GM12878 (cell line): ENCODE measurements at regions not wholly inside any gene's neighbourhood (a gene's known extent, or its start where the extent isn't known, plus 50 kb on each side); places are given as distances from the start of the nearest gene placed in this dataset.

Experiments used
- BACH1 ChIP-seq: fragments of 450-650 bp; IDR thresholded peaks from 2 replicates; pipeline ENCODE4 v1.6.1; 2017; ENCODE audit warnings: mild to moderate bottlenecking, borderline replicate concordance
- DPF2 ChIP-seq: fragments of 450-650 bp; IDR thresholded peaks from 2 replicates; pipeline ENCODE4 v1.6.1; 2017; ENCODE audit warnings: mild to moderate bottlenecking
- EP300 ChIP-seq, 2 experiments: fragments of 150-350 bp in 1 of 2; IDR thresholded peaks; 2 replicates each; pipeline ENCODE4 v1.6.1; 2011 to 2012; ENCODE audit warnings: low read depth in 2 of 2, low read length in 2 of 2, borderline replicate concordance in 1 of 2, improper control_type of control experiment in 1 of 2, inconsistent platforms in 1 of 2; ENCODE audit not compliant: control insufficient read depth in 1 of 2
- NFIC ChIP-seq: IDR thresholded peaks from 2 replicates; pipeline ENCODE4 v1.6.1; 2012; ENCODE audit warnings: low read depth, mild to moderate bottlenecking, inconsistent platforms, low read length, moderate library complexity
- POLR2A ChIP-seq: IDR thresholded peaks from 2 replicates; pipeline ENCODE4 v1.6.1; 2011; ENCODE audit warnings: low read depth, mild to moderate bottlenecking, low read length
- POLR2AphosphoS5 ChIP-seq: IDR thresholded peaks from 2 replicates; pipeline ENCODE4 v1.6.1; 2011; ENCODE audit warnings: mild to moderate bottlenecking, low read length, inconsistent platforms
- RBBP5 ChIP-seq: fragments of 200-600 bp; sonication (generic); conservative IDR thresholded peaks from 2 replicates; pipeline ENCODE4 v1.6.1; 2016
- SREBF1 ChIP-seq: IDR thresholded peaks from 2 replicates; pipeline ENCODE4 v1.6.1; 2012; ENCODE audit warnings: mild to moderate bottlenecking, low read length
- TF ChIP-seq, protein P1 (sequence below): IDR thresholded peaks from 2 replicates; pipeline ENCODE4 v1.6.1; 2012; ENCODE audit warnings: low read depth, low read length, improper control_type of control experiment
- TF ChIP-seq, protein P2 (sequence below), 3 experiments: IDR thresholded peaks in 2 of 3; conservative IDR thresholded peaks in 1 of 3; 2 replicates each; pipeline ENCODE4 v1.5.1; 2011; ENCODE audit warnings: low read depth in 3 of 3, low read length in 3 of 3, mild to moderate bottlenecking in 3 of 3, control low read depth in 2 of 3, moderate library complexity in 2 of 3, inconsistent platforms in 1 of 3, mixed read lengths in 1 of 3; ENCODE audit not compliant: control insufficient read depth in 2 of 3, insufficient read depth in 1 of 3; ENCODE audit errors: extremely low read depth in 1 of 3
- TF ChIP-seq, protein P3 (sequence below): fragments of 450-650 bp; IDR thresholded peaks from 2 replicates; pipeline ENCODE4 v1.6.1; 2017; ENCODE audit warnings: antibody characterized with exemption, mild to moderate bottlenecking, moderate library complexity
- TF ChIP-seq, protein P4 (sequence below): IDR thresholded peaks from 2 replicates; pipeline ENCODE4 v1.6.1; 2012; ENCODE audit warnings: low read depth, low read length, improper control_type of control experiment
- TF ChIP-seq, protein P5 (sequence below): IDR thresholded peaks from 2 replicates; pipeline ENCODE4 v1.6.1; 2011; ENCODE audit warnings: borderline replicate concordance, low read depth, mild to moderate bottlenecking, moderate library complexity, mixed read lengths, low read length; ENCODE audit not compliant: insufficient read depth; ENCODE audit errors: extremely low read length

DNA sequence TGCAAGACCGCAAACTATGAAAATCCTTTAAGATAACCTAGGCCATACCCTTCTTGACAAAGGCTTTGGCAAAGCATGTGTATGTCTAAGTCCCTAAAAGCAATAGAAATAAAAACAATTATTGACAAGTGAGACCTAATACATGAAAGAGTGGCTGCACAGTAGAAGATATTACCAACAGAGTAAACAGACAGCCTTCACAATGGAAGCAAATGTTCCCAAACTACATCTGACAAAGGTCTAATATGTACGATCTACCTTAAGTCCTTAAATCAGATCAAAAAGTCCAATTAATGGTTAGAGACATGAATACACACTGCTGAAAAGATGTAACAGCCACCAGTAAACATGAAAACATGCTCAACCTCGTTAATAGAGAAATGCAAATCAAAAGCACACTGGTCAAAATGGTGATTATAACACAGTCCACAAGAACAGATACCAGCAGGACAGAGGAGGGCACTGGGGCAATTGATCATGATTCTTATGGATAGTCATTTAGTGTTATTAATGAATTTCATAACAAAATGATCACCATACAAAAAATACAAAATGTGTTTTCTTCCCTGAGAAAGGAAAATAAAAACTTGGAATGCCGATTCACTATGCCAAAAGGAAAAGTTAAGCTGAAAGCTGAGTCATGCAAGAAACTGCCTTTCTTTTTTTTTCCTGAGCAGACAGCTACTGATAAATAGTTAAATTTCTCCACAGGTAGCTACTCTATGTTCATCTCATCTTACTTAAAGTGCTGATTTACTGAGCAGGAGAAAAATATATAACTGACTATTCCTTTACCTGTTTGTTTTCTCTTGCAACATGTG is 102.6 kb upstream of the VPREB1 start:
- no peak for TF ChIP-seq NFIC
- no peak for TF ChIP-seq RBBP5
- TF ChIP-seq, protein P1, sequence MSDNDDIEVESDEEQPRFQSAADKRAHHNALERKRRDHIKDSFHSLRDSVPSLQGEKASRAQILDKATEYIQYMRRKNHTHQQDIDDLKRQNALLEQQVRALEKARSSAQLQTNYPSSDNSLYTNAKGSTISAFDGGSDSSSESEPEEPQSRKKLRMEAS: no peak
- TF ChIP-seq, protein P2, sequence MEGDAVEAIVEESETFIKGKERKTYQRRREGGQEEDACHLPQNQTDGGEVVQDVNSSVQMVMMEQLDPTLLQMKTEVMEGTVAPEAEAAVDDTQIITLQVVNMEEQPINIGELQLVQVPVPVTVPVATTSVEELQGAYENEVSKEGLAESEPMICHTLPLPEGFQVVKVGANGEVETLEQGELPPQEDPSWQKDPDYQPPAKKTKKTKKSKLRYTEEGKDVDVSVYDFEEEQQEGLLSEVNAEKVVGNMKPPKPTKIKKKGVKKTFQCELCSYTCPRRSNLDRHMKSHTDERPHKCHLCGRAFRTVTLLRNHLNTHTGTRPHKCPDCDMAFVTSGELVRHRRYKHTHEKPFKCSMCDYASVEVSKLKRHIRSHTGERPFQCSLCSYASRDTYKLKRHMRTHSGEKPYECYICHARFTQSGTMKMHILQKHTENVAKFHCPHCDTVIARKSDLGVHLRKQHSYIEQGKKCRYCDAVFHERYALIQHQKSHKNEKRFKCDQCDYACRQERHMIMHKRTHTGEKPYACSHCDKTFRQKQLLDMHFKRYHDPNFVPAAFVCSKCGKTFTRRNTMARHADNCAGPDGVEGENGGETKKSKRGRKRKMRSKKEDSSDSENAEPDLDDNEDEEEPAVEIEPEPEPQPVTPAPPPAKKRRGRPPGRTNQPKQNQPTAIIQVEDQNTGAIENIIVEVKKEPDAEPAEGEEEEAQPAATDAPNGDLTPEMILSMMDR (IDR thresholded peaks at IDR 0.05 in 2 of 3, conservative IDR thresholded peaks at IDR 0.05 in 1 of 3; ENCODE audit: control insufficient read depth in 2 of 3, extremely low read depth in 1 of 3, insufficient read depth in 1 of 3, low read depth in 3 of 3, low read length in 3 of 3): no peak
- no peak for TF ChIP-seq POLR2AphosphoS5
- TF ChIP-seq BACH1: no peak
- no peak for TF ChIP-seq EP300 (IDR thresholded peaks at IDR 0.05; ENCODE audit: borderline replicate concordance in 1 of 2, control insufficient read depth in 1 of 2, low read depth in 2 of 2, low read length in 2 of 2)
- TF ChIP-seq DPF2: no peak
- TF ChIP-seq, protein P3, sequence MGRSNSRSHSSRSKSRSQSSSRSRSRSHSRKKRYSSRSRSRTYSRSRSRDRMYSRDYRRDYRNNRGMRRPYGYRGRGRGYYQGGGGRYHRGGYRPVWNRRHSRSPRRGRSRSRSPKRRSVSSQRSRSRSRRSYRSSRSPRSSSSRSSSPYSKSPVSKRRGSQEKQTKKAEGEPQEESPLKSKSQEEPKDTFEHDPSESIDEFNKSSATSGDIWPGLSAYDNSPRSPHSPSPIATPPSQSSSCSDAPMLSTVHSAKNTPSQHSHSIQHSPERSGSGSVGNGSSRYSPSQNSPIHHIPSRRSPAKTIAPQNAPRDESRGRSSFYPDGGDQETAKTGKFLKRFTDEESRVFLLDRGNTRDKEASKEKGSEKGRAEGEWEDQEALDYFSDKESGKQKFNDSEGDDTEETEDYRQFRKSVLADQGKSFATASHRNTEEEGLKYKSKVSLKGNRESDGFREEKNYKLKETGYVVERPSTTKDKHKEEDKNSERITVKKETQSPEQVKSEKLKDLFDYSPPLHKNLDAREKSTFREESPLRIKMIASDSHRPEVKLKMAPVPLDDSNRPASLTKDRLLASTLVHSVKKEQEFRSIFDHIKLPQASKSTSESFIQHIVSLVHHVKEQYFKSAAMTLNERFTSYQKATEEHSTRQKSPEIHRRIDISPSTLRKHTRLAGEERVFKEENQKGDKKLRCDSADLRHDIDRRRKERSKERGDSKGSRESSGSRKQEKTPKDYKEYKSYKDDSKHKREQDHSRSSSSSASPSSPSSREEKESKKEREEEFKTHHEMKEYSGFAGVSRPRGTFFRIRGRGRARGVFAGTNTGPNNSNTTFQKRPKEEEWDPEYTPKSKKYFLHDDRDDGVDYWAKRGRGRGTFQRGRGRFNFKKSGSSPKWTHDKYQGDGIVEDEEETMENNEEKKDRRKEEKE: no peak
- TF ChIP-seq POLR2A: no peak
- TF ChIP-seq, protein P4, sequence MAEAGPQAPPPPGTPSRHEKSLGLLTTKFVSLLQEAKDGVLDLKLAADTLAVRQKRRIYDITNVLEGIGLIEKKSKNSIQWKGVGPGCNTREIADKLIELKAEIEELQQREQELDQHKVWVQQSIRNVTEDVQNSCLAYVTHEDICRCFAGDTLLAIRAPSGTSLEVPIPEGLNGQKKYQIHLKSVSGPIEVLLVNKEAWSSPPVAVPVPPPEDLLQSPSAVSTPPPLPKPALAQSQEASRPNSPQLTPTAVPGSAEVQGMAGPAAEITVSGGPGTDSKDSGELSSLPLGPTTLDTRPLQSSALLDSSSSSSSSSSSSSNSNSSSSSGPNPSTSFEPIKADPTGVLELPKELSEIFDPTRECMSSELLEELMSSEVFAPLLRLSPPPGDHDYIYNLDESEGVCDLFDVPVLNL: no peak
- TF ChIP-seq, protein P5, sequence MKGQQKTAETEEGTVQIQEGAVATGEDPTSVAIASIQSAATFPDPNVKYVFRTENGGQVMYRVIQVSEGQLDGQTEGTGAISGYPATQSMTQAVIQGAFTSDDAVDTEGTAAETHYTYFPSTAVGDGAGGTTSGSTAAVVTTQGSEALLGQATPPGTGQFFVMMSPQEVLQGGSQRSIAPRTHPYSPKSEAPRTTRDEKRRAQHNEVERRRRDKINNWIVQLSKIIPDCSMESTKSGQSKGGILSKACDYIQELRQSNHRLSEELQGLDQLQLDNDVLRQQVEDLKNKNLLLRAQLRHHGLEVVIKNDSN: no peak
- no peak for TF ChIP-seq SREBF1
